ENCODE measurements at regions not wholly inside any gene's neighbourhood (a gene's known extent, or its start where the extent isn't known, plus 50 kb on each side); places are given as distances from the start of the nearest gene placed in this dataset.

GRCh38 chr14:38752750-38753149 lies 350.3 kb downstream of the SEC23A start:
- Histone ChIP-seq H3K27ac (no peak overlapping the region), H3K4me3 (no peak overlapping the region), H3K27me3 (no peaks in the 10 kb centered on the region), H3K9me3 (no peaks in the 10 kb centered on the region), H3K4me1 (no peaks in the 10 kb centered on the region), H3K36me3 (no peaks in the 10 kb centered on the region)
- WGBS, 5 donors = 54 to 66% (median 57%) methylated on average over 3 of the region's 3 CpGs
- no peak for DNase-seq
- intact Hi-C loops (cut with DNase I; ENCODE audit: low total_unique reads) = no loop called here
- no peak for TF ChIP-seq POLR2A (IDR thresholded peaks at IDR 0.05)
- no peak for TF ChIP-seq EP300 (IDR thresholded peaks at IDR 0.05)
- TF ChIP-seq CTCF (IDR thresholded peaks at IDR 0.05) = no peak
- TF ChIP-seq POLR2AphosphoS5 (IDR thresholded peaks at IDR 0.05) = no peak

GRCh38 chr14:38752341-38752740 lies 350.7 kb downstream of the SEC23A start:
- Histone ChIP-seq H3K27ac (no peak overlapping the region), H3K36me3 (no peaks in the 10 kb centered on the region), H3K9me3 (no peaks in the 10 kb centered on the region), H3K4me1 (no peaks in the 10 kb centered on the region), H3K27me3 (no peaks in the 10 kb centered on the region), H3K4me3 (no peak overlapping the region)
- no peak for TF ChIP-seq POLR2A (IDR thresholded peaks at IDR 0.05)
- TF ChIP-seq CTCF (IDR thresholded peaks at IDR 0.05) = no peak
- no peak for TF ChIP-seq EP300 (IDR thresholded peaks at IDR 0.05)
- no peak for TF ChIP-seq POLR2AphosphoS5 (IDR thresholded peaks at IDR 0.05)
- intact Hi-C loops (cut with DNase I; ENCODE audit: low total_unique reads) = no loop called here
- DNase-seq = no peak
- WGBS, 5 donors = 76 to 87% (median 80%) methylated on average over 2 of the region's 2 CpGs

GRCh38 chr14:38751459-38751858 lies 351.6 kb downstream of the SEC23A start:
- TF ChIP-seq POLR2AphosphoS5 (IDR thresholded peaks at IDR 0.05) = no peak
- no peak for TF ChIP-seq EP300 (IDR thresholded peaks at IDR 0.05)
- TF ChIP-seq CTCF (IDR thresholded peaks at IDR 0.05) = no peak
- TF ChIP-seq POLR2A (IDR thresholded peaks at IDR 0.05) = no peak
- no peaks in the 10 kb centered on the region for H3K27me3 ChIP-seq
- no peaks in the 10 kb centered on the region for H3K36me3 ChIP-seq
- no peak overlapping the region for H3K4me3 ChIP-seq
- no peak overlapping the region for H3K27ac ChIP-seq
- intact Hi-C loops (cut with DNase I; ENCODE audit: low total_unique reads) = no loop called here
- H3K9me3 ChIP-seq = no peaks in the 10 kb centered on the region
- H3K4me1 ChIP-seq = no peaks in the 10 kb centered on the region
- DNase-seq = no peak

GRCh38 chr14:38749936-38750335 lies 353.1 kb downstream of the SEC23A start:
- WGBS, 5 donors = 42 to 68% (median 60%) methylated on average over 3 of the region's 3 CpGs
- no peak overlapping the region for H3K27ac ChIP-seq
- H3K4me1 ChIP-seq = no peaks in the 10 kb centered on the region
- H3K36me3 ChIP-seq = no peaks in the 10 kb centered on the region
- intact Hi-C loops (cut with DNase I; ENCODE audit: low total_unique reads) = no loop called here
- H3K4me3 ChIP-seq = no peak overlapping the region
- no peak for DNase-seq
- no peaks in the 10 kb centered on the region for H3K9me3 ChIP-seq
- H3K27me3 ChIP-seq = no peaks in the 10 kb centered on the region
- no peak for TF ChIP-seq EP300 (IDR thresholded peaks at IDR 0.05)
- no peak for TF ChIP-seq POLR2AphosphoS5 (IDR thresholded peaks at IDR 0.05)
- TF ChIP-seq POLR2A (IDR thresholded peaks at IDR 0.05) = no peak
- TF ChIP-seq CTCF (IDR thresholded peaks at IDR 0.05) = no peak

Data from stomach (tissue), 8 donors.